ENCODE measurements at regions not wholly inside any gene's neighbourhood (a gene's known extent, or its start where the extent isn't known, plus 50 kb on each side); places are given as distances from the start of the nearest gene placed in this dataset.
"Not testable (repeated sequence)": the region's sequence is repeated elsewhere in the genome, so short reads cannot be mapped to it uniquely, and the experiment has no call there.

- TF ChIP-seq, protein P1, sequence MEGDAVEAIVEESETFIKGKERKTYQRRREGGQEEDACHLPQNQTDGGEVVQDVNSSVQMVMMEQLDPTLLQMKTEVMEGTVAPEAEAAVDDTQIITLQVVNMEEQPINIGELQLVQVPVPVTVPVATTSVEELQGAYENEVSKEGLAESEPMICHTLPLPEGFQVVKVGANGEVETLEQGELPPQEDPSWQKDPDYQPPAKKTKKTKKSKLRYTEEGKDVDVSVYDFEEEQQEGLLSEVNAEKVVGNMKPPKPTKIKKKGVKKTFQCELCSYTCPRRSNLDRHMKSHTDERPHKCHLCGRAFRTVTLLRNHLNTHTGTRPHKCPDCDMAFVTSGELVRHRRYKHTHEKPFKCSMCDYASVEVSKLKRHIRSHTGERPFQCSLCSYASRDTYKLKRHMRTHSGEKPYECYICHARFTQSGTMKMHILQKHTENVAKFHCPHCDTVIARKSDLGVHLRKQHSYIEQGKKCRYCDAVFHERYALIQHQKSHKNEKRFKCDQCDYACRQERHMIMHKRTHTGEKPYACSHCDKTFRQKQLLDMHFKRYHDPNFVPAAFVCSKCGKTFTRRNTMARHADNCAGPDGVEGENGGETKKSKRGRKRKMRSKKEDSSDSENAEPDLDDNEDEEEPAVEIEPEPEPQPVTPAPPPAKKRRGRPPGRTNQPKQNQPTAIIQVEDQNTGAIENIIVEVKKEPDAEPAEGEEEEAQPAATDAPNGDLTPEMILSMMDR (conservative IDR thresholded peaks at IDR 0.05; ENCODE audit: low read length): not testable (repeated sequence)
- TF ChIP-seq EZH2phosphoT487 (IDR thresholded peaks at IDR 0.05; ENCODE audit: borderline replicate concordance, low read depth, low read length): not testable (repeated sequence)
Measured at GRCh38 chr18:14223231-14223822, 91.1 kb upstream of the ZNF519 start.
